HG03280 (cell line): ENCODE measurements at regions not wholly inside any gene's neighbourhood (a gene's known extent, or its start where the extent isn't known, plus 50 kb on each side); places are given as distances from the start of the nearest gene placed in this dataset.

Experiments
- ATAC-seq: cut with Tn5 transposase; IDR thresholded peaks from one replicate; pipeline ENCODE4 v1.9.1; 2021; ENCODE audit warnings: mild to moderate bottlenecking, moderate library complexity; ENCODE audit not compliant: unreplicated experiment

GRCh38 chr2:57759131-57759530 is 287.5 kb upstream of the VRK2 start:
- no peak for ATAC-seq

DNA sequence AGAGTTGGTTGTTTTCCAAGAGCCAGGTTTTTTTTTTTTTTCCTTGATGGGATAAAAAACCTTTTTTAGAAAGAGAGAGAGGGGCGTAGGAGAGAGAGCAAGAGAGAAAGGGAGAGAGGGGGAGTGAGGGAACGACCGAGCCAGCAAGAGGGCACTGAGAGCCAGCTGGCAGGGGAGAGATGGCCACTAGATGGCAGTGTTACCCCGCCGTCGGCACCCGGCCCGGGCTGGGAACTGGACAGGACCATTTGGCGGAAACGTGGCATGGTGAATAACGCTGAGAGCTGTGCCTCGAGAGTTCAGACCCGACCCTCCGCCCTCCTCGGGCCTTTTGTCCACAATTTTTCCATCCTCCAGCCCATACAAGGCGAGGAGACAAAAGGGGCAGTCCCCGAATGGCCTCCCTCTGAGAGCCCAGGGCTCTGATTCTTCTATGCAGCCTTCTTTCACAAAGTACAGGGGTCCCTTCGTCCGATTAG is 286.7 kb upstream of the VRK2 start:
- ATAC-seq: peak; percentile 97

GRCh38 chr2:57760381-57760801 is 286.2 kb upstream of the VRK2 start:
- peak; percentile 49 for ATAC-seq

DNA sequence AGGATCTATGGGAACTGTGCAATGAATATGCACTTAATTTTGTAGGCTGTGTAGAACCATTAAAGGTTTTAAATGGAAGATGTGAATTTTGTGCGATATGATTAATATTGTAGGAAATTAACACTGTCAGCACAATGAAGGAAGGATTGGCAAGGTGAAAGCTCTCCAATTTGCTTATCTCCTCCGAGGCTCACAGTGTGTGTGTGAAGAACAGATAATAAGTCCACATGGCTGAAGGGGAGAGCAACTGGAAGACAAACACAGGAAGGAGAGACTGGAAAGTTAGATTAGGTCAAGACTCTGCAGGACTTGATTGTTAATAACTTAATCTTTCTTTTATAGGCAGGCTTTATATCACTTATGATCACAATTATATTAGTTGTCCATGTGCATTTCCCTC is 269.7 kb upstream of the VRK2 start:
- ATAC-seq: no peak

DNA sequence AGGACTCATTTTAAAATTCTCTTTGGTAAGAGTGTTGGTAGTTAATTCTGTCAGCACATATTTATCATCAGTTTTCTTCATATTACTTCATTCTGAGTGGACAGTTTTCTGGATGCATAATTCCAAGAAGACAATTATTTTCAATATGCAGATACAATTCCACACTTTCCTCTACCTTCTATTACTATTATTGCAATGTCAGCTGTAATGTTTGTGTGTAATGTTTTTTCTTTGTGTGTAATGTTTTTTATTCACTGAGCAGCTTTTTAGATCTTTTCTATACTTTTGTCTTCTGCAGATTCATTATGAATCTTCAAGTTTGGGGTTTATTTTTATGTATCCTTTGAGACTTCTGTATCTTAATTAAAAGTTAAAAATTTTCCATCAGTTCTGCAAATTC is 264.0 kb upstream of the VRK2 start:
- ATAC-seq: no peak

DNA sequence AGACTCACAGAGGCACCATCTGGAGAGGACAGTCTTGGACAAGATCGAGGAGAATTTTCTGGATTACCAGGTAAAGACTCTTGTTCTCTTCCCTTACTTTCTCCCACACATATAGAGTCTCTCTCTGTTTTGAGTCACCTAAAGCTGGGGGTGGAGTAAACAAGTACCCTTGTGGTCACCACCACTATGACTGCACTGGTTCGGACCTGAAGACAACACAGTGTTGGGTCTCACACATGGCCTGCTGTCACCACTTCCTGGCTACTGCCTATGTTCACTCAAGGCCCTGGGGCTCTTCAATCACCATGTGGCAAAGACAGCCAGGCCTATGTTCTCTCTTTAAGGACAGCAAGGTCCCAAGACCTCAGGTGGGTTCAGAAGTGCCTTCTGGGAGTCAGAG is 253.3 kb upstream of the VRK2 start:
- ATAC-seq: no peak

GRCh38 chr2:57796527-57796926 is 250.1 kb upstream of the VRK2 start:
- ATAC-seq: no peak

DNA sequence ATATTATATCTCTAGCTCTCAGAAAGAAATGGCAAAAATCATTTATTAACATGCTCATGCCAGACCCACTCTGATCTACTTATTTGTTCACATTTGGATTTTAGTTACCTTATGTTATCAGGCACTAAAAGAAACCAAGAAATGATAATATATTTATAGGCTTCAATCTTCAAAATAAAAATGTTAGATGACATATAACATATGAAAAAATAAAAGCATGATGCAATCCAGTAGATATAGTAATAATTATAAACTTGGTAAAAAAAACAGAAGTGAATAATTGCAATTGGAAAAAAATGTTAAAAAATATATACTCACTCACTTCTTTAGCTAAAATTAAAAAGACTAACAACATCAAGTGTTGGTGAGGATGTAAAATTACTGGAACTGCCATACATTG is 248.3 kb upstream of the VRK2 start:
- no peak for ATAC-seq

DNA sequence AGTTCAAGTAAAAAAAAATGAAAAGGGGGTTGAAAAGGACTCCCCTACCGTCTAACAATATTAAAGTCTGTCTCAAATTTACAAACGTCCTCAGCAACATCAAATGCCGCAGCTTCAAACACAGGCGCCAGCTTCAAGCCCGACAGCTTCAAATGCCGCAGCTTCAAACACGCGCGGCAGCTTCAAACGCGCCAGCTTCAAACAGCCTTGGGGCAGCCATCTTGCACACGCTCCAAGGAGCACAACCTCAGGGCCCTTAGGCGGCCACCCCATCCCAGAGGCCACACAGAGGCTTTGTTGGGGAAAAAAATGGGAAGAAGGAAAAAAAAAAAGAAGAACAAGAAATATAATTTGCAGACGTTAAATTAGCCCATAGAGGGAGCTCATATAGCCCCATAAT is 244.4 kb upstream of the VRK2 start:
- no peak for ATAC-seq

DNA sequence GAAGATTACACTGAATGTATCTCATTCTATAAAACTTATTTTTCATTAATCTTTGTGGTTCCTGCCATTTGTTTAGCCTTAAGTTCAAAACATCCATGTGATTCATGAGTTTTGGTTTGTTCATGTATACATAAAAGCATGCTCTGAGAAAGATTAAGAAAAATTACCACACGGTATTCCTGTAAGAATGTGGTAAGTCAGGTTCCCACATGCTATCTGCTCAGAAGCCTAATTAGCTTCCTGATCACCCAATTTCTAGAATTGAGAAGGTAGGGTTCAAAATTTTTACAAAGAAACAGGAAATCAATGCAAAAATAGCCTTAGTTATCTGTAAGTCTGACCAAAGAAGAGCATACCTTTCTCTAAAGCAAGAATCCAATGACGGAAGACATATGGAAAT is 241.6 kb upstream of the VRK2 start:
- ATAC-seq: no peak

- no peak for ATAC-seq
These were observed 240.1 kb upstream of the VRK2 start for GRCh38 chr2:57806449-57806968.

GRCh38 chr2:57809230-57809629 is 237.4 kb upstream of the VRK2 start:
- peak; percentile 97 for ATAC-seq

GRCh38 chr2:57821088-57821487 is 225.5 kb upstream of the VRK2 start:
- ATAC-seq: no peak

GRCh38 chr2:57828221-57828620 is 218.4 kb upstream of the VRK2 start:
- no peak for ATAC-seq

GRCh38 chr2:57834666-57835065 is 211.9 kb upstream of the VRK2 start:
- ATAC-seq: no peak

- no peak for ATAC-seq
These were observed 204.1 kb upstream of the VRK2 start for GRCh38 chr2:57842531-57842930.

DNA sequence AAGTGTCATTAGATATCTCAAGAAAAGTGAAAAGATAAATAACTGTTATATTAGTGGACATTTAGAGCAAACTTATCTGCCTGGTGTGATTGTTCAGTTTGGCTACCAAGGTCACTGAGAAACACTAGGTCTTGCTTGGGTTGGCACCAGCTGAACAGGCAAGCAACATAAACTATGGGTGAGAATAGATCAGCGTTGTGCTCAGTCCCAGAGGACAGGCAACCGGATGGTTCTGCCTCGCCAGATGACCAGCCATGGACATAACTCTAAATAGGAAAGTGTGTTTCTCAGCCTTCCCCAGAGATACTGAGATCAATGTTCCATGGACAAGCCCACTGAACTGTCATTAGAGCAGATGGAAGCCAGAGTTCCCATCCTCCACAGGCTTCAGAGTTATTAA is 203.4 kb upstream of the VRK2 start:
- no peak for ATAC-seq

GRCh38 chr2:57848723-57849122 is 197.9 kb upstream of the VRK2 start:
- ATAC-seq: no peak

DNA sequence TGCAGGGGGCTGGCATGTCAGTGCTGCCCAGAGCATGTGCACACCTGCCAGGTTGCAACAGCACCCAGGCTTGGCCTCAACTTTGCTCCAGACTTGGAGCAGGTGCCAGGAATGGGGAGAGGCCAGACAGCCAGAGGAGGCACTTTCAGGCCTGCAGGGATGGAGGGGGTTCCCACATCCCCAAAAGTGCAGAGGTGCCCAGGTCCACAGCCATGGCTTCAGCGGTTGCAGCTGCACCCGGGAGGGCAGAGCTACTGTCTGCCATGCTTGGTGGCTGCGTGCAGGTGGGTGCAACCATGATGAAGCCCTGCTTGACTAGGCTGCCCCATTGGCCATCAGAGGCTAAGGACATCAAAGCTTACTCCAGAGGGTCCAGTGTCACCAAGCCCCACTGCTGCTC is 196.8 kb upstream of the VRK2 start:
- no peak for ATAC-seq

- no peak for ATAC-seq
These were observed 196.0 kb upstream of the VRK2 start for GRCh38 chr2:57850415-57851130.

DNA sequence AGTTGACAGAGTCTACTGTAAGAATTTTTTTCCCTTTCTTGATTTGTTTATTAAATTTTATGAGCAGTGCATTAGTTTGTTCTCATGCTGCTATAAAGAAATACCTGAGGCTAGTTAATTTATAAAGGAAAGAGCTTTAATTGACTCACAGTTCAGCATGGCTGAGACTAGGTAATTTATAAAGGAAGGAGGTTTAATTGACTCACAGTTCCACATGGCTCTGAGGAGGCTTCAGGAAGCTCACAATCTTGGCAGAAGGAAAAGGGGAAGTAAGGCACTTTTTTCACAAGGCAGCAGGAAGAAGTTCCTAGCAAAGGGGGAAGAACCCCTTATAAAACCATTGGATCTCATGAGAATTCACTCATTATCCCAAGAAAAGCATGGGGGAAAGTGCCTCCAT is 191.4 kb upstream of the VRK2 start:
- no peak for ATAC-seq

- ATAC-seq: no peak
These were observed 186.9 kb upstream of the VRK2 start for GRCh38 chr2:57859755-57860154.

- no peak for ATAC-seq
These were observed 184.5 kb upstream of the VRK2 start for GRCh38 chr2:57862153-57862552.
